HepG2 (cell line): ENCODE measurements at regions not wholly inside any gene's neighbourhood (a gene's known extent, or its start where the extent isn't known, plus 50 kb on each side); places are given as distances from the start of the nearest gene placed in this dataset.

Experiments used
- ATAC-seq: fragments of 200-7000 bp; cut with Tn5 transposase; 3 replicates; pipeline ENCODE4 v1.9.1; 2020; ENCODE audit warnings: mild to moderate bottlenecking, moderate library complexity
- BruUV-seq: library from RNA; stranded (reverse); fragments of 400-500 nt; replicated peaks from 2 replicates; lab custom pipeline; 2021; lab: Mats Ljungman, UMichigan
- CTCF ChIA-PET: fragments of 300-600 bp; formaldehyde crosslinking; extraction: SDS; loops from one replicate; lab custom pipeline; 2021; ENCODE audit warnings: low total read pairs, inconsistent platforms, low intra/inter-chr PET ratio; lab: Yijun Ruan, JAX
- POLR2A ChIA-PET: fragments of 350-600 bp; sonication (Branson Sonifier 250); formaldehyde crosslinking; loops from one replicate; lab custom pipeline; 2020; ENCODE audit warnings: antibody characterized with exemption, inconsistent platforms; lab: Yijun Ruan, JAX
- DNase-seq: peaks from one replicate; pipeline ENCODE4 v3.0.0-alpha.2; 2015; ENCODE audit warnings: low spot score
- FAIRE-seq: peaks from 3 replicates; lab custom pipeline; 2011; peaks lifted over from hg19 to GRCh38; lab: Jason Lieb, UNC
- H2AFZ ChIP-seq: one replicate; pipeline ENCODE4 v1.6.1; 2011; ENCODE audit warnings: low read length, inconsistent platforms
- H3K27ac ChIP-seq: fragments of 300-600 bp; 3 replicates; pipeline ENCODE4 v1.8.0; 2011; ENCODE audit warnings: mixed run types, mild to moderate bottlenecking, mixed read lengths, low read length, inconsistent platforms; ENCODE audit not compliant: insufficient read depth; ENCODE audit errors: extremely low read length
- H3K27me3 ChIP-seq, 2 experiments: fragments of 200-600 bp in 1 of 2; 2 replicates in 1 of 2; 3 replicates in 1 of 2; pipeline versions ENCODE4 v1.6.0 to v1.8.0; 2011; ENCODE audit warnings: low read length in 2 of 2, mild to moderate bottlenecking in 2 of 2, moderate library complexity in 2 of 2, inconsistent platforms in 1 of 2; ENCODE audit not compliant: insufficient read depth in 2 of 2, control insufficient read depth in 1 of 2
- H3K36me3 ChIP-seq, 2 experiments: fragments of 200-600 bp in 1 of 2; replicated peaks in 1 of 2; 2 replicates in 1 of 2; 3 replicates in 1 of 2; pipeline versions ENCODE4 v1.5.1 to v1.8.0; 2011; ENCODE audit warnings: low read length in 2 of 2, inconsistent platforms in 1 of 2; ENCODE audit not compliant: insufficient read depth in 2 of 2, control insufficient read depth in 1 of 2
- H3K4me1 ChIP-seq: 2 replicates; pipeline ENCODE4 v1.5.1; 2012; ENCODE audit warnings: low read length, inconsistent platforms; ENCODE audit not compliant: insufficient read depth
- H3K4me2 ChIP-seq: 2 replicates; pipeline ENCODE4 v1.6.0; 2011; ENCODE audit warnings: low read depth, low read length, inconsistent platforms
- H3K4me3 ChIP-seq, 3 experiments: fragments of 200-600 bp in 1 of 3; sonication (generic), shearing (Covaris generic) in 1 of 3; replicated peaks in 1 of 3; 2 replicates each; pipeline ENCODE4 v1.5.1; 2011 to 2016; ENCODE audit warnings: low read length in 3 of 3, inconsistent platforms in 2 of 3, low read depth in 2 of 3, mild to moderate bottlenecking in 2 of 3, control low read depth in 1 of 3, mixed read lengths in 1 of 3; ENCODE audit not compliant: insufficient read depth in 1 of 3
- H3K79me2 ChIP-seq: one replicate; pipeline ENCODE4 v1.6.1; 2011; ENCODE audit warnings: low read length, inconsistent platforms; ENCODE audit not compliant: insufficient read depth
- H3K9ac ChIP-seq: 2 replicates; pipeline ENCODE4 v1.6.0; 2011; ENCODE audit warnings: mild to moderate bottlenecking, low read depth, low read length, inconsistent platforms; ENCODE audit not compliant: insufficient read depth
- H3K9me3 ChIP-seq: 2 replicates; pipeline ENCODE4 v1.5.1; 2012; ENCODE audit warnings: mild to moderate bottlenecking, low read length
- H4K20me1 ChIP-seq: 2 replicates; pipeline ENCODE4 v1.6.0; 2011; ENCODE audit warnings: inconsistent platforms, mild to moderate bottlenecking, low read length, moderate library complexity; ENCODE audit not compliant: insufficient read depth
- HDAC6 ChIP-seq: fragments of 200-600 bp; sonication (generic); IDR thresholded peaks from 2 replicates; pipeline ENCODE4 v1.7.0; 2017; ENCODE audit warnings: mild to moderate bottlenecking, antibody characterized with exemption, low read length, low read depth
- HNRNPK ChIP-seq: fragments of 200-400 bp; formaldehyde crosslinking; IDR thresholded peaks from 2 replicates; pipeline ENCODE4 v1.6.1; 2018; ENCODE audit warnings: low read length, low read depth, moderate library complexity, mild to moderate bottlenecking; ENCODE audit not compliant: poor library complexity, severe bottlenecking
- IRF2 ChIP-seq: IDR thresholded peaks from 2 replicates; pipeline ENCODE4 v1.6.1; 2018; ENCODE audit warnings: missing genetic modification reagents, missing compliant biosample characterization
- JDP2 ChIP-seq: sonication (generic); formaldehyde crosslinking; IDR thresholded peaks from 2 replicates; pipeline ENCODE4 v1.8.1; 2022; ENCODE audit warnings: missing genetic modification reagents, borderline replicate concordance
- ZBTB33 ChIP-seq: sonication (generic); formaldehyde crosslinking; IDR thresholded peaks from 2 replicates; pipeline ENCODE4 v1.4.0; 2020; ENCODE audit warnings: missing genetic modification reagents
- ZBTB7B ChIP-seq: sonication (generic); formaldehyde crosslinking; IDR thresholded peaks from 2 replicates; pipeline ENCODE4 v1.4.0; 2020; ENCODE audit warnings: missing genetic modification reagents
- ZNF713 ChIP-seq: sonication (generic); formaldehyde crosslinking; IDR thresholded peaks from 2 replicates; pipeline ENCODE4 v1.4.0; 2020; ENCODE audit warnings: mild to moderate bottlenecking, missing genetic modification reagents
- ZNF724P ChIP-seq: sonication (generic); formaldehyde crosslinking; IDR thresholded peaks from 2 replicates; pipeline ENCODE4 v1.8.0; 2022; ENCODE audit warnings: missing genetic modification reagents, borderline replicate concordance
- ZNF777 ChIP-seq: sonication (generic); formaldehyde crosslinking; IDR thresholded peaks from 2 replicates; pipeline ENCODE4 v1.4.0; 2020; ENCODE audit warnings: missing genetic modification reagents
- WGBS: methylation state at CpG from one replicate; pipeline ENCODE4 v1.1.6; 2017; ENCODE audit warnings: low lambda C conversion rate; 5-methylcytosine and 5-hydroxymethylcytosine counted together
- in situ Hi-C: cut with HindIII; loops from 2 replicates; pipeline ENCODE4 v1.10.0; 2017; ENCODE audit warnings: low pct_unique_long_range_greater_than_20kb; ENCODE audit not compliant: extremely low pct_ligation_motif_present
- intact Hi-C: fragments of 100-400 bp; cut with micrococcal nuclease; formaldehyde crosslinking; loops from one replicate; pipeline ENCODE4 v1.10.0; 2022; ENCODE audit not compliant: unreplicated experiment
- TF ChIP-seq, protein P1 (sequence below): IDR thresholded peaks from 2 replicates; pipeline ENCODE4 v1.6.1; 2016
- TF ChIP-seq, protein P2 (sequence below): sonication (generic); formaldehyde crosslinking; IDR thresholded peaks from 2 replicates; pipeline ENCODE4 v1.5.0; 2020; ENCODE audit warnings: mild to moderate bottlenecking, missing genetic modification reagents, borderline replicate concordance

- ATAC-seq, result no peak
- no peak for DNase-seq
- Histone ChIP-seq H2AFZ (no peak overlapping the region), H3K4me1 (no peaks in the 10 kb centered on the region)
- intact Hi-C loops, result loop anchor here (1.0 kb wide), 1 partner anchor 691 kb away; no protein-coding TSS in a partner anchor
- CTCF ChIA-PET, result no interaction called here
- TF ChIP-seq HDAC6 (no peak), HNRNPK (peak; percentile 11), ZNF777 (no peak)
- TF ChIP-seq, protein P1, sequence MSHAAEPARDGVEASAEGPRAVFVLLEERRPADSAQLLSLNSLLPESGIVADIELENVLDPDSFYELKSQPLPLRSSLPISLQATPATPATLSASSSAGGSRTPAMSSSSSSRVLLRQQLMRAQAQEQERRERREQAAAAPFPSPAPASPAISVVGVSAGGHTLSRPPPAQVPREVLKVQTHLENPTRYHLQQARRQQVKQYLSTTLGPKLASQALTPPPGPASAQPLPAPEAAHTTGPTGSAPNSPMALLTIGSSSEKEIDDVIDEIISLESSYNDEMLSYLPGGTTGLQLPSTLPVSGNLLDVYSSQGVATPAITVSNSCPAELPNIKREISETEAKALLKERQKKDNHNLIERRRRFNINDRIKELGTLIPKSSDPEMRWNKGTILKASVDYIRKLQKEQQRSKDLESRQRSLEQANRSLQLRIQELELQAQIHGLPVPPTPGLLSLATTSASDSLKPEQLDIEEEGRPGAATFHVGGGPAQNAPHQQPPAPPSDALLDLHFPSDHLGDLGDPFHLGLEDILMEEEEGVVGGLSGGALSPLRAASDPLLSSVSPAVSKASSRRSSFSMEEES, result no peak
- TF ChIP-seq, all 625 proteins: peak for 1
- WGBS, result 4% methylated on average over 6 of the region's 6 CpGs
- POLR2A ChIA-PET, result no interaction called here
- Histone ChIP-seq H3K4me3 (no peak overlapping the region), H3K9me3 (no peaks in the 10 kb centered on the region), H3K4me2 (no peak overlapping the region), H3K27ac (no peak overlapping the region), H3K79me2 (no peaks in the 10 kb centered on the region), H4K20me1 (no peaks in the 10 kb centered on the region), H3K36me3 (no peaks in the 10 kb centered on the region), H3K9ac (no peak overlapping the region), H3K27me3 (no peaks in the 10 kb centered on the region)
- in situ Hi-C loops, result no loop called here
- BruUV-seq, result no TSS peak
- no peak for FAIRE-seq
Observed at GRCh38 chr11:27838674-27839073, 138.4 kb upstream of the BDNF start.

GRCh38 chr11:27837895-27838563 lies 137.8 kb upstream of the BDNF start:
- in situ Hi-C loops (no loop called here), intact Hi-C loops (no loop called here)
- Histone ChIP-seq H4K20me1 (no peaks in the 10 kb centered on the region), H3K4me2 (no peak overlapping the region), H3K27ac (no peak overlapping the region), H3K4me3 (no peak overlapping the region), H3K27me3 (no peaks in the 10 kb centered on the region), H2AFZ (no peak overlapping the region), H3K36me3 (no peaks in the 10 kb centered on the region), H3K9me3 (no peaks in the 10 kb centered on the region), H3K4me1 (no peaks in the 10 kb centered on the region), H3K9ac (no peak overlapping the region), H3K79me2 (no peaks in the 10 kb centered on the region)
- no TSS peak for BruUV-seq
- no peak for ATAC-seq
- DNase-seq, result no peak
- no peak for FAIRE-seq
- 0% methylated on average over 2 of the region's 2 CpGs for WGBS
- CTCF ChIA-PET, result no interaction called here
- TF ChIP-seq IRF2 (CRISPR knock-in tag) (no peak), ZBTB33 (CRISPR knock-in tag) (no peak), ZBTB7B (CRISPR knock-in tag) (no peak), ZNF724P (no peak), JDP2 (CRISPR knock-in tag) (no peak), HNRNPK (peak; percentile 58), ZNF713 (CRISPR knock-in tag) (no peak)
- TF ChIP-seq, protein P2, sequence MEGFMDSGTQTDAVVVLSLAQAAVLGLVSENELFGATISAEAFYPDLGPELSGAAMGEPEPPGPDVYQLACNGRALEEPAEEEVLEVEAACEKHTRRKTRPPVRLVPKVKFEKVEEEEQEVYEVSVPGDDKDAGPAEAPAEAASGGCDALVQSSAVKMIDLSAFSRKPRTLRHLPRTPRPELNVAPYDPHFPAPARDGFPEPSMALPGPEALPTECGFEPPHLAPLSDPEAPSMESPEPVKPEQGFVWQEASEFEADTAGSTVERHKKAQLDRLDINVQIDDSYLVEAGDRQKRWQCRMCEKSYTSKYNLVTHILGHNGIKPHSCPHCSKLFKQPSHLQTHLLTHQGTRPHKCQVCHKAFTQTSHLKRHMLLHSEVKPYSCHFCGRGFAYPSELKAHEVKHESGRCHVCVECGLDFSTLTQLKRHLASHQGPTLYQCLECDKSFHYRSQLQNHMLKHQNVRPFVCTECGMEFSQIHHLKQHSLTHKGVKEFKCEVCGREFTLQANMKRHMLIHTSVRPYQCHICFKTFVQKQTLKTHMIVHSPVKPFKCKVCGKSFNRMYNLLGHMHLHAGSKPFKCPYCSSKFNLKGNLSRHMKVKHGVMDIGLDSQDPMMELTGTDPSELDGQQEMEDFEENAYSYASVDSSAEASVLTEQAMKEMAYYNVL (CRISPR knock-in tag), result no peak
- POLR2A ChIA-PET, result no interaction called here
